GM19239 (cell line): ENCODE measurements at regions not wholly inside any gene's neighbourhood (a gene's known extent, or its start where the extent isn't known, plus 50 kb on each side); places are given as distances from the start of the nearest gene placed in this dataset.

Experiments
- DNase-seq: peaks from one replicate; pipeline ENCODE4 v3.0.0; 2011; ENCODE audit warnings: low spot score; ENCODE audit not compliant: insufficient read length
- FAIRE-seq: peaks from 2 replicates; lab custom pipeline; 2011; peaks lifted over from hg19 to GRCh38; lab: Jason Lieb, UNC

DNA sequence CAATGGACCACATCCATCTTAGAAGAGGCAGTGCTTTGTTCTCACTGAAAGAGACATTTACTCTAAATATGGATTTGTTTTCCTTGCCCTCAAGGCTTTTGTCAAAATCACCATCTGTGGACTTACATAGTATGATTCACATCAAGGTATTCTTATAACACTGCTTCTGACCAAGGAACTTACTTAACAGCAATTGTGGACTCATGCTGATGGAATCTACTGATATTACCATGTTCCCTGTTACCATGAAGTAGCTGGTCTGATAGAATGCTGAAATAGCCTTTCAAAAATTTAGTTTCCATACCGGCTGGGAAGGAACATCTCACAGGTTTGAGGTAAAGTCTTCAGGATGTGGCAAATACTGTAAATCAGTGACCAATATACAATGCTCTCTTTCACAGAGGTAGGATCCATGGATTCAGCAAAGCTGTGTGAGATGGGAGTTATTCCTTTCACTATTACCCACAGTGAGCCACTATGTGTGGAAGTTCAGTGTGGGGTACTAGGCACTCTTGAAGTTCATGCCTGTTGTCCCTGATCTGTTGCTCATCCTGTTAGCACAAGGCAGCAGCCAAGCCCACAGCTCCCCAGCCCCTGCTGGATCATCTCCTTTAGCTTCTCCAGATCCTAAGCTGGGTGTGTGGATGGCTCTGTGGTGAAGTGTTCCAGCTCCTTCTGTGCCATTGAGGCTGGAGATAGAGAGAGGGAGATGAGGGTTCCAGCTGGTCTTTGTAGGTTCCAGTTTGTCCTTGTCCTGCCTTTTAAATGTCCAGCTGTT, 126.4 kb downstream of the ATP23 start:
- no peak for DNase-seq
- FAIRE-seq: no peak

DNA sequence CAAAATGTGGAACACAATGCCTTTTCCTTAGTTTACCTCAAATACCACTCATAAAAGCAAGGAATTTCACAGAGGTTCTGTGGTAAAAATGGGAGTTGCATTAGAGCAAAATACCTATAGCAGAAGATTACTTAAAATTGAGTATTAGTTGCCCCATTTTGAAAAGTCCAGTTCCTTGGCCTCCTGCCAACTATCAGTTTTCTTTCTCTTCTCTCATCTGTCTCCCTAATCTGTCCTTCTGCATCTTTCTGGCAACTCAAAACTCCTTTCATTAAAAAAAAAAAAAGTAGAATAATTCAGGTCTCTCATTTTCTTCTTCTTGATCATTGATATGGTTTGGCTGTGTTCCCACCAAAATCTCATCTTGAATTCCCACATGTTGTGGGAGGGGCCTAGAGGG, 127.3 kb downstream of the ATP23 start:
- DNase-seq (no peak), FAIRE-seq (no peak)

DNA sequence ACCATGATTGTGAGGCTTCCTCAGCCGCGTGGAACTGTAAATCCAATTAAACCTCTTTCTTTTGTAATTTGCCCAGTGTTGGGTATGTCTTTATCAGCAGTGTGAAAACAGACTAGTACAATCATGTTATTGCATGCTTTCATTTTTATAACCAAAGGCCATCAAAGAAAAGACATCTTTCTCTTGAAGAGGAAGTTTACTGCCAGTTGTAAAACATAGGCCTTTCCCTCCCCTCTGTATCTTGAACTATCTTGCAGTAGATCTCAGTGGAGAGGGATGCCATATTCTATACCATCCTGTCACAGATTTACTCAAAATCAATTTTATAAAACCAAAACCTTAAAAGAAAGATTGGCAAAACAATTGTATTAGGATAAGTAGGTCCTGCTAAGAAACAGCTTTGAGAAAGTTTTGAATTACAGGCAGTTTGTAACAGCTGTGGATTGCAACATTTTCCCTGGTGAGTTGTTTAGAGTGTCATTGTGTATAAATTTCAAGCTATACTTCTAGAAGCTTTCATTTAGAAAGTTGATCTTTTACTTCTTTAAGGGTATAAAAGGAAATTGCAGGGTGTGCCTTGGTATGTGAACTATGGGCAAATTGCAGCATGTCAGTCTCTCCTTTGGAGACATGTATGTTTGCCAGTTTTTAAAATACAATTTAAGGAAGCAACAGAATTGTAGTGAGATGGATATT, 128.0 kb downstream of the ATP23 start:
- FAIRE-seq (no peak), DNase-seq (no peak)

DNA sequence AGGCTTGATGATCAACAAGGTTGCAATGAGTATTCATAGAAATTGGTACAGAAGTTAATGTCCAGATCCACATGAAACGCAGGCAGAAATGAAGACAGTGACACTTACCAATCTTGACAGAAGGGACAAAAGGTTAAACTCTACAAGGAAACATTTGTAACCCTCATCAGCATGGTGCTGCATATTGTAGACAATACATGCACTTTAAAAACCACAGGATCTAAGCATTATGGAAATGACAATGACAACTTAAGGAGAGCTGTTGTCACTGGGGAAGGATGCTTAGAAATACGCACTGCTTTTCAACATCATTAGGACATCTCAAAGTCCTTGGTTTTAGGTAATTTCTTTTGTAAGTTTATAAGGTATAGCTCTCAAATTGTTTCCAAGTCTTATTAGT, 130.6 kb downstream of the ATP23 start:
- FAIRE-seq: no peak
- no peak for DNase-seq

DNA sequence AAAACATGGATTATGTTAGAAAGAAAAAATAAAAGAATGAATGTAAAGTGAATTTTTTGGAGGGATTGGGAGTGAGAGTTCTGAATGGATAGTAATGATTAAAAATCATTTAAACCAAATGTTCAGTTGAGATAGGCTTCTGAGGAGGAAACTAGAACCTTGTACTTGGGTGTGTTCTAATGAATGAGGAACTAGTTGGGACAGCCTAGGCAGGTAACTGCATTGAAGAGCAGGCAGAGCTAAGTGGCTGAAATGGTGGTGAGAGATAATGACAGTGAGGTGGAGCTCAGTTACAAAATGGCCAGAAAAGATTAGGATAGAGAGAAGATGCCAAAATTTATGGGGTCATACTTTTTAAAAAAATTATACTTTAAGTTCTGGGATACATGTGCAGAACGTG, 132.9 kb downstream of the ATP23 start:
- DNase-seq (no peak), FAIRE-seq (no peak)

DNA sequence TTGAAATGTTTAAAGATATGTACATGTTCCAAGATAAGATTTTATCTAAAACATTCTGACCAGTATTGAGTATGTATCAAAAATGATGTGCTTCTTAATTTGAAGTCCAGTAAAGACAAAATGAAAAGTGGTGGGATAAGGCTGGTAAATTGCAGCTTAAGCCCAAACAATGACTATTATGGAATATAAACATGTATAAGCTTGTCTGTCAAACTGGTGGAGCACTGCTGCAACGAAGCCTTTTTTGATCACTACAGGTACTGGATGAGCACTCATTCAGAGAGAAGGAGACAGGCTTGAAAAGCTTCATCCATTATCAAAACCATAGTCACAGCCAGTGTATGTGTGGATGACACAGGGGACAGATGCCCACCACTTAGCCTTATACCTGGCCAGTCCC, 138.4 kb downstream of the ATP23 start:
- FAIRE-seq: no peak
- no peak for DNase-seq

DNA sequence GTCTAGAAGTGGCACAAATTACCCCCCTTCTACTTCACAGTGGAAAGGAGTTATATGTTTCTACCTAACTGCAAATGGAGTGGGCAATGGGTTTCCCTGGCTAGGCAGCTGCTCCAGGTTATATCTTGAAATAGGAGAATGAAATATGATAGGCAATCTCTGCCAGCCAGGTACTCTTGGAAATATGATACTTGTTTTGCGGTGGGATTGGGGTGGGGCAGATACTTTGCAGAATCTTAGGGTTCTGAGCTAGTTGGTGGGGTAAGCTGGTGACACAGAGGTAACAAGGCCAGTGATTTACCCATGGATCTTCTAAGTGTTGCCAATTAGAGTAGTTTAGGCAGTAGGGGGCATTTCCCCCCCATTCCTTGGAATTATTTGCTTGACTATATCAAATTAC, 140.1 kb downstream of the ATP23 start:
- FAIRE-seq (no peak), DNase-seq (no peak)

DNA sequence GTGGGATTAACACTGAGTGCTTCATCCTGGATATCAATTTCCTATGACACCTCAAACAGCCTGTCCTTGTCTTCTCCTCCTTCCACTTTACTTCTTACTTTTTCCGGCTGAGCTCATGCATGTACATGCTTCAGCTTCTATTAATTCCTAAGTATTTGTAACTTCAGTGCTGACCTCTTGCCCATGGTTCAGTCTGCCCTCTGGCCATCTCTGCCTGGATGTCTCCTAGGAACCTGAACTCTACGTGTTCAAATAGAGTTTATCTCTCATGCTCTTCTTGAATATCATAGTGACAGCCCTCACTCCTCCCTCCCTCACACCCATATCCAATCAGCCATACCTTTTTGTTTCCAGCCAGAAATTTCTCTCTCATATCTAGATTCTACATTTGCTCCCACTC, 141.6 kb downstream of the ATP23 start:
- DNase-seq (no peak), FAIRE-seq (no peak)

DNA sequence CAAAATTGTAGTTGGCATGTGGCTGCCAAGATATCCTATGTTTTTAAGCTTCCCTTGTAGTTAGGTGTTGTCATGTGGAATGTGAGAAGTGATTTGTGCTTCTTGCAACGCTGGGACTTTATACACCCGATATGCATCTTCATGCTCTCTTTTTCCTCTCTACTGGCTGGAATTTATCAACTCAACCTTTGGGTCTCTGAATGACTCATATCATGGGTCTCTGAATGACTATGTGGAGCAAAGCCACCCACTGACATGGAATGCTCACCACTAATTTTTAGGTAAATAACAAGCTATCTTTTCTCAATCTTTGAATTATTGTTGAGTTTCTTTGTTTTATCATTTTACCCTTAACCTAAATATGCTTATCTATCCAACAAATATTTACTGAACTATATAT, 144.6 kb downstream of the ATP23 start:
- FAIRE-seq (no peak), DNase-seq (no peak)

DNA sequence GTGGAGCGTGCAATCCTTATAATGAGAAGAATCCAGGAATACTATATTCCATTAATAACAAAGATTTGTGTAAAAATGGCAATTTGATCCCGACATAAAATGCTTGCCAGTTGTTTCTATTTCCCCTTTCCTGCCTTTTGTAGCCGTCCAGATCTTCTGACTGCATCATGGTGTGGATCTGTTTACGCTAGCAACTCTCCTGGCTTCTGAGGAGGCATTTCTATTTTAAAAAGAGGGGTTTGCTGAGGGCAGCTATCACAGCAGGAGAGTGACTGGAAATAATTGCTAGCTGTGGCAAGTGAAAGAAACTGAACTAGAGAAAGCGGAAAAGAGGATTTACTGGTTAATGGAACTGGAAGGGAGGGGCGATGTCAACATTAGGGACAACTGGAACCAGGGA, 145.6 kb downstream of the ATP23 start:
- no peak for DNase-seq

DNA sequence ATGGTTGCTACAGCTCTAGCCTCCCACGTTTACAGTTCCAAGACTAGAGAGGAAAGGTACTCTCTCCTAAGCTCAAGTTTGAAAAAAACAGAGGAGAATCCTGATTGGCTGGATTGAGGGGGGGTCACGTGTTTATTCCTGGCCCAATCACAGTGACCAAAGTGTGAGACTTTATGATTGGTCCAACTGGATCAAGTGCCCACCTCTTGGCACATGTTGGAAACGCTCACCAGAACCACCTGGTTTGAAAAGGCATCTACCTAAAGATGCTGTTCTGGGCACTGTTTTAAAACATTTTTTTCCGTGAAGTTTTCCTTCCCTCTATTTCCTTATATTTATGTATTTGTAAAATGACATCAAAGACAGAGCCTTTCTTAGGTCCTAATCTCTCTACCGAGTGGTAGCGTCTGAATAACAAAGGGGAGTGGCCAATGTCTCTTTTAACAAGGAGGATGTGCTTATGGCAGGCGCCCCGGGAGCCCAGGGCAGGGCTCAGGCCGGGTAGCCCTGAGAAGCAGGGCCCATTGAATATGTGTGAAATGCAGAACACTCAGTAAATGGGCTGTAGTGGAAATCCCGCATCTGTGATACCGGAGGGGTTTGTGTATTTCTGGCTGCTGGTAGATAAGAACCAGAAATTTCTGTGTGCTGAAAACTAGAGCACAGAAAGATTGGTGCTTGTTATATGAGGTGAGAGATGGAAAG, 146.2 kb downstream of the ATP23 start:
- DNase-seq (no peak), FAIRE-seq (no peak)

More for the DNA sequence above, 145.6 kb downstream of the ATP23 start:
- FAIRE-seq: no peak

DNA sequence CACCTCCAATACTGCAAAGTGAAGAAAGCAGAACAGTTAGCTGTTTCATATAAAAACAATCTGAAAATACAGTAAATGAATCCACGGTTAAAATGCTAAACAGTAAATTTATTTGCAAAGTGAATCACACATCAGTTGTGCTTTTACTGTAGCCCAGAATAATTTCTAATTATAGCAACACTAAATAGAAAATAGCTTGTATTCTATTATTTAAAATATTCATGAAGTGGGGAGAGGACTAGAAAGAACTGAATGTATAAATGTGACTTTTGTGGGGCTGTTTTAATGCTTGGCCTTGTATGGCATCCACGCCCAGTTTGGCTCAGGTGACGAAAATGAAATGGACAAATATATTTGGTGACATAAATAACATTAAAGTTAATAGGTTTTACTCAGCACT, 148.2 kb downstream of the ATP23 start:
- DNase-seq (no peak), FAIRE-seq (no peak)

DNA sequence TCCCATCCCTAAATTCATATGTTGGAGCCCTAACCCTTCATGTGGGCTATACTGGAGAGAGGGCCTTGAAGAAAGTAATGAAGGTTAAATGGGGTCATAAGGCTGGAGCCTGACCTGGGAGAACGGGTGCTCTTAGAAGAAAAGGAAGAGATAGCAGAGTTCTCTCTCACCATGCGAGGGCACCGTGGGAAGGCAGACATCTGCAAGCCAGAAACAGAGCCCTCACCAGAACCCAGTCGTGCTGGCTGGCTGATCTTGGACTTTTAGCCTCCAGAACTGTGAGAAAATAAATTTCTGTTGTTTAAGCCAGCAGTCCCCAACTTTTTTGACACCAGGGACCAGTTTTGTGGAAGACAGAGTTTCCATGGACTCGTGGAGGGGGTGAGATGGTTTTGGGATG, 149.3 kb downstream of the ATP23 start:
- DNase-seq: no peak

DNA sequence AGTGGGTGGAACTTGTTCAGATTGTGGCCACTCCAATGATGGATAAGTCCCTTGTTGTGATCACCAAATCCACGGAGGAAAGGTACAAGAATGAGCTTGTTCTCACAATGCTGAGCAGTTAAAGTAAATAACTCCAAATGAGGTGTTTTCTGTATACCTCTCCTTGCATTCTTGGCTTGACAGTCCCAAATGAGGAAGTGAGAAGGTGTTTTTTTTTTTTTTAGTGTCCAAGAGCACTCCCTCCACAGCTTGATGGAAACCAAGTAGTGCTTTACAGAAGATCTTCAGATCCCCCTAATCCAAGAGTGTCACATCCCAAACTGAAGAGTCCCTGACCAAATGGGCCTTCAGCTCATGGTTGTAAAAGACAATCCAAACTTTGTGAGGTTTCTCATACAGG, 153.6 kb downstream of the ATP23 start:
- DNase-seq: no peak
- no peak for FAIRE-seq

More for the DNA sequence above, 149.3 kb downstream of the ATP23 start:
- no peak for FAIRE-seq

DNA sequence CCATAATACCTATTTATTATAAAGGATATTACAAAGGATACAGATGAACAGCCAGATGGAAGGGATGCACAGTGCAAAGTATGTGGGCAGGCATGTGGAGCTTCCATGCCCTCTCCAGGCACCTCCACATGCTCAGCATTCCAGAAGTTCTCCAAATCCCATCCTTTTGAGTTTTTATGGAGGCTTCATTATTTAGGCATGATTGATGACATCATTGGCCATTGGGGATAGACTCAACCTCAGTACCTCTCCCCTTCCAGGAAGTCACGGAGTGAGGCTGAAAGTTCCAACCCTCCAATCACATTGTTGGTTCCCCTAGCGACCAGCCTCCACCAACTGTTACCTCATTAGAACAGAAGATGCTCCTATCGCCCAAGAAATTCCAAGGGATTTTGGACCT, 156.4 kb downstream of the ATP23 start:
- no peak for DNase-seq
- no peak for FAIRE-seq

DNA sequence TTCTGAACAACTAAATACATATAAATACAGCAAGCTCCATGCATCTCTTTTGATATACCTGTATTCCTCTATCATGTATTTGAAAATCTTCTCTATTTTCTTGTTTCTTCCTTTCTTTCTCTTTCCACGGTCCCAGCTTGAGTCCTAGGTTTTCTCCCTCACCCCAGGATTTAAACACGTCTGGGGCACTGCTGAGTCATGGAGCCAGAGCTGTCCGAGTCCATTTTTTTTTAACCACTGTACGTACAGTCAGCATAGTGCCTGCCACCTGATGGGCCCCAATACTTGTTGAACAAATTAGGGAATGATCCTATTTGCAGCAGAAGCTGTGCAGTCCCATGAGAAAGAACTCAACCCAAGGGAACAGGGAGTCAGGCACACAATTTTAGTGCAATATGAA, 158.1 kb downstream of the ATP23 start:
- DNase-seq (no peak), FAIRE-seq (no peak)

DNA sequence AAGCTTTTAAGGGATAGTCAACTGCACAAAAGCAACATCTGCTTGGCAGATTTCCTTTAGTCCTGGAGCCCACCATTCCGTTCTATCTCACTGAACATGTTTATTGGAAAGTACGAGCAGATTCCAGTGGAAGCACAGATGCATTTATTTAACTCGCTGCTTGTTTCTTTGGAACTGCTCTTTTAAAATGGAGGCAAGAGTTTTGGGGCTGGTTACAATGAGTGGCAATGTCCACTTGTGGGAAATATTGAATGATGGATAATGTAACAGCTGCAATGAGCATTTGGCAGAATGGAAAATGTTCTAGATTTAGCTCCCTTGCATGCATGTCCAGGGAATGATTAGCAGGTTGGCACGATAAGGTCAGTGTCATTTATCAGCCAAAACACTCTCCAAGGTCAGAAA, 163.0 kb downstream of the ATP23 start:
- FAIRE-seq (no peak), DNase-seq (no peak)

DNA sequence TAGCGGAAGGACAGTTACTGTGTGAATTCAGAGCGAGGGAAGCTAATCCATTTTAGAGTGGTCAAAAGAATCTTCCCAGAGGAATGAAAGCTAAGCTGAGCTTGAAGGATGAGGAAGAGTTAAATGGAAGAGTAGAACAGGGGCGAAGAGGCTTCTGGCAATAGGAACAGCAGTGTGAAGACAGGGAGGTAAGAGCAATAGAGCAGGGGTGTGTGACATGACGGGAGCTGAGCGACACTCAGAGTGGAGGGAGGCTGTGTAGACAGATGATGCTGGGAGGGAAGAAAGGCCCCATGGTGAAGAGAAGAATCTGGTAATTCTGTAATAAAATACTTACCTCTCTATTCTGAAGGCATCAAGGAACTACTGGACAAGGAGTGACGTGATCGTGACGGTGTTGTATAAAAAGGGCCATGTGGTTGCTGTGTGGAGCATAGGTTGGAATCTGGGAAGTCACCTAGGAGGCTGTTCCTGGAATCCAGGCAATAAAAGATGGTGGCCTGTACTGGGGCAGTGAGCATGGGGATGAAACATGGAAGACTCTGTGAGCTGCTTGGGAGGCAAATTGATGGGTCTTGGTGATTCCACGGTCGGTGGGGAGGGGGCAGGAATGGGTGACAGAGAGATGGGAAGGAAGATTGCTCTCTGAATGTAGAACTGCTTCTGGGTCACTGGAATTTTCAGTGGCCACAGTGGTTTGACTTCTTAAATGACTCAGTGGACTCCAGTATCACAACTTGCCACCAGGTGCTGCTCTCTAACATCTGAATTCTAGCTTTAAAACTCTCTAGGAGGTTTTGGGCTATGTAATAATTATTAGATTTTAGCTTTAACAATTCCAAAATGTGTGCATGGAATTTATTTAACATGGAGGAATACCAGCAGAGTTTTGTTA, 164.1 kb downstream of the ATP23 start:
- DNase-seq (no peak), FAIRE-seq (no peak)

DNA sequence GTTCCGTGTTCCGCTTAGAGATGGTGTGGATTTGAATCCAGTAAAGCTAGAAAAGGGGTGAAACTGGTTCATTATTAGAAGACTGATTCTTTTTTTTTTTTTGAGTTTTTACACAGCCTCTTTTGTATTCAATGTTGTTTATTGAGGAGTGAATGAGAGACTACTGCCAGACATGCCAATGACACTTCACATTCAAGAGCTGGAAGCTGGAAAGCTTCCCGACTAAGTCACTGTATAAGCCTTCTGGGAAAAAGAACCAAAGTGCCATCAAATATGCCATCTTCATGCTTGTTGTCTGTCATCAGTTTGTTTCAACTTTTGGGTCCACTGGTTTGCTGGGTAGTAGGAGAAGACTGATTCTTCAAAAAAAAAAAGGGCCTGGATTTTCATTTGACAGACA, 164.8 kb downstream of the ATP23 start:
- FAIRE-seq (no peak), DNase-seq (no peak)

DNA sequence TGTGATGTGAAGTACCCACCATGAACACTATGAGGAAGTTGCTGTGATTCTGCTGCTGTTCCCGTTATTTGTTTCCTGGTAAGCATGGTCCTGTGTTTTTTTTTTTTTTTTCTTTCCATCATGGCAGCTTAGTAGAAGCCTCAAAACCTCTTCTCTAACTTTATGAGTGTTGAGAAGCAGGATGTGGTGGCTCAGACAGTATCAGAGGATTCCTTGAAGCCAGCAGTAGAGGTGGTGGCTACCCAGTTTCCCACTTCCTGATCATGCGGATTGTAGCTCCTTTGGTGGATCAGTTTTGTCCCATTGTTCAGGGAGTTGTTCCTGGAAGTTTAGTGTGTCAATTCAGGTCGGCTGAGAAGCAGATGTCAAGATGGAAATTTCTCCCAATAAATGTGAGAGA, 175.8 kb downstream of the ATP23 start:
- DNase-seq (no peak), FAIRE-seq (no peak)
